Endodermal cell (in vitro differentiated cells): ENCODE measurements at regions not wholly inside any gene's neighbourhood (a gene's known extent, or its start where the extent isn't known, plus 50 kb on each side); places are given as distances from the start of the nearest gene placed in this dataset.

Experiments
- DNase-seq: peaks from one replicate; pipeline ENCODE4 v3.0.0-alpha.2; 2017
- H3K27ac ChIP-seq: 2 replicates; pipeline ENCODE4 v1.5.1; 2013; ENCODE audit warnings: mild to moderate bottlenecking, low read depth, low read length, moderate library complexity
- H3K27me3 ChIP-seq: 2 replicates; pipeline ENCODE4 v1.6.1; 2013; ENCODE audit warnings: mild to moderate bottlenecking, low read length, moderate library complexity; ENCODE audit not compliant: insufficient read depth, control insufficient read depth, poor library complexity, severe bottlenecking
- H3K36me3 ChIP-seq: 2 replicates; pipeline ENCODE4 v1.7.0; 2013; ENCODE audit warnings: mild to moderate bottlenecking, low read length, moderate library complexity; ENCODE audit not compliant: control insufficient read depth, insufficient read depth
- H3K4me1 ChIP-seq: one replicate; pipeline ENCODE4 v1.7.0; 2013; ENCODE audit warnings: low read length; ENCODE audit not compliant: control insufficient read depth, insufficient read depth
- H3K4me3 ChIP-seq: 2 replicates; pipeline ENCODE4 v1.5.1; 2013; ENCODE audit warnings: mild to moderate bottlenecking, low read length, moderate library complexity
- H3K9ac ChIP-seq: 2 replicates; pipeline ENCODE4 v1.6.1; 2013; ENCODE audit warnings: mild to moderate bottlenecking, low read length, moderate library complexity; ENCODE audit not compliant: poor library complexity, severe bottlenecking; ENCODE audit errors: extremely low read depth
- H3K9me3 ChIP-seq: 2 replicates; pipeline ENCODE4 v1.6.1; 2013; ENCODE audit warnings: mild to moderate bottlenecking, low read length, moderate library complexity; ENCODE audit not compliant: control insufficient read depth
- H3K27ac Mint-ChIP-seq: 2 replicates; pipeline ENCODE4 v1.8.0; 2020; ENCODE audit warnings: mixed read lengths
- H3K27me3 Mint-ChIP-seq: 2 replicates; pipeline ENCODE4 v1.8.0; 2021; ENCODE audit warnings: mild to moderate bottlenecking, mixed read lengths; ENCODE audit not compliant: insufficient read depth
- H3K36me3 Mint-ChIP-seq: 2 replicates; pipeline ENCODE4 v1.8.0; 2020; ENCODE audit warnings: low read depth, mixed read lengths
- H3K4me1 Mint-ChIP-seq: 2 replicates; pipeline ENCODE4 v1.8.0; 2020; ENCODE audit warnings: mixed read lengths
- H3K4me3 Mint-ChIP-seq: 2 replicates; pipeline ENCODE4 v1.8.0; 2020; ENCODE audit warnings: mild to moderate bottlenecking, moderate library complexity, mixed read lengths
- H3K9me3 Mint-ChIP-seq: 2 replicates; pipeline ENCODE4 v1.8.0; 2020; ENCODE audit warnings: mild to moderate bottlenecking, mixed read lengths
- WGBS, 2 experiments: methylation state at CpG; one replicate each; pipeline versions ENCODE4 v1.1.5 to v1.1.7; 2013; ENCODE audit warnings: missing lambda C conversion rate in 2 of 2, mixed read lengths in 1 of 2; ENCODE audit not compliant: insufficient coverage in 1 of 2, insufficient read length in 1 of 2; 5-methylcytosine and 5-hydroxymethylcytosine counted together
- TF ChIP-seq, protein P1 (sequence below): fragments of 200-600 bp; sonication (generic); conservative IDR thresholded peaks from 2 replicates; pipeline ENCODE4 v1.5.0; 2021; ENCODE audit warnings: antibody characterized with exemption, mild to moderate bottlenecking

DNA sequence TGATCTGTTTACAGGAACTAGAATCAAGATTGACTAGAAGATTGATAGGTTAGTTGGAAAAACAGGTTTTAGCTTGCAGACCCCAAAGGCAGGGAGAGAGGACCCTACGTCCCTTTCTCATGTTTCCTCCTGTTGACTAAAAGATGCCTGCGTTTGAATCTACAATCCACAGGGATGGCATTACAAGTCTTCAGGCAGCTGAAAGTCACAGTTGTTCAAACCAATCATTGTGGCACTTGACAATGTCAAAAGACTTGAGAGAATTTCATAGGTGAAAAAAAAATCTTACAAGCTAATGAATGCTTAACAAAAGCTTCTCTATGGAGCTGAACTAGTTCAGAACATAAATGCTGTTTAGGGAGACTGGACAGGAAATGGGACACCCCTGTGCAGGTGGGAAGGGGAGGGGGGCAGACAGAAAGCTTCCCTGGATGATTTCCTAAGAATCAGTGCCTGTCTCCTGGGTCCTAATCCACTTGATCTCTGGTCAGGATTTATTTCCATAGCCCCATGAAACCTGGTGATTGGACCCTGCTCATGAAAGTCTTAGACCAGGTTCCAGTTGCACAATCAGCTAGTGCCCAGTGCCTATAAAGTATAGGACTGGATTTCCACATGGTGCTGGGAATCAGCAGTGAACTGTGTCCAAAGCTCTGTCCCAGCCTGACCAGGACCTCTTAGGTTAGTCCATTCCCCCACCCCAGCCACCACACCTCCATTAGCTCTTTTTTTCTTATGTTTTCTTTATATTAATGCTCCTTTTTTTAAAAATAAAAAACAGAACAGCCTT is 91.6 kb upstream of the BCAR3 start:
- H3K9me3 Mint-ChIP-seq = no peaks in the 10 kb centered on the region
- H3K27me3 Mint-ChIP-seq = no peaks in the 10 kb centered on the region

DNA sequence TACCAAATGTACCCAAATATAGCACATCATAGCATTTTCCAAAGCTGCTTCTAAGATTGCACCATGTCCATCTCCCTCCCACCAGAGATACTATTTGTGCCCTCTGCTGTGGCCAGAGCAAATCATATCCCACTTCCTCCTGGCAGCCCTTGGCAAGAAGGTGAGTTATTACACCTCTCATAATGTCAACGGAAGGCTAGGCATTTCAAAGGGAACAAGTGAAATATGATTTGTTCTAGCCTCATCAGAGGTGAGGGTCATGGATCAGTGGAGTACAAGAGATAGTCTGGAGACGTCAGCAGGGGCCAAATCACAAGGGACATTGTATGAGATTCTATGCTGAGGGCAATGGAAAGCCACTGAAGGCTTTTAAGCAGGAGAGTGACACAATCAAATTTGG is 90.2 kb upstream of the BCAR3 start:
- H3K4me1 ChIP-seq = peaks cover 23% of the 10 kb centered on the region
- no peaks in the 10 kb centered on the region for H3K36me3 ChIP-seq
- no peak overlapping the region for H3K27ac Mint-ChIP-seq
- 84 to 89% methylated on average over 2 of the region's 2 CpGs for WGBS, 2 experiments
- no peaks in the 10 kb centered on the region for H3K36me3 Mint-ChIP-seq
- peak; percentile 7 for DNase-seq
- H3K9me3 Mint-ChIP-seq = no peaks in the 10 kb centered on the region
- no peak overlapping the region for H3K4me3 ChIP-seq
- no peak overlapping the region for H3K4me3 Mint-ChIP-seq
- peaks cover 28% of the 10 kb centered on the region for H3K4me1 Mint-ChIP-seq
- no peak overlapping the region for H3K27ac ChIP-seq
- TF ChIP-seq, protein P1, sequence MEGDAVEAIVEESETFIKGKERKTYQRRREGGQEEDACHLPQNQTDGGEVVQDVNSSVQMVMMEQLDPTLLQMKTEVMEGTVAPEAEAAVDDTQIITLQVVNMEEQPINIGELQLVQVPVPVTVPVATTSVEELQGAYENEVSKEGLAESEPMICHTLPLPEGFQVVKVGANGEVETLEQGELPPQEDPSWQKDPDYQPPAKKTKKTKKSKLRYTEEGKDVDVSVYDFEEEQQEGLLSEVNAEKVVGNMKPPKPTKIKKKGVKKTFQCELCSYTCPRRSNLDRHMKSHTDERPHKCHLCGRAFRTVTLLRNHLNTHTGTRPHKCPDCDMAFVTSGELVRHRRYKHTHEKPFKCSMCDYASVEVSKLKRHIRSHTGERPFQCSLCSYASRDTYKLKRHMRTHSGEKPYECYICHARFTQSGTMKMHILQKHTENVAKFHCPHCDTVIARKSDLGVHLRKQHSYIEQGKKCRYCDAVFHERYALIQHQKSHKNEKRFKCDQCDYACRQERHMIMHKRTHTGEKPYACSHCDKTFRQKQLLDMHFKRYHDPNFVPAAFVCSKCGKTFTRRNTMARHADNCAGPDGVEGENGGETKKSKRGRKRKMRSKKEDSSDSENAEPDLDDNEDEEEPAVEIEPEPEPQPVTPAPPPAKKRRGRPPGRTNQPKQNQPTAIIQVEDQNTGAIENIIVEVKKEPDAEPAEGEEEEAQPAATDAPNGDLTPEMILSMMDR = no peak
- no peaks in the 10 kb centered on the region for H3K27me3 ChIP-seq
- no peak overlapping the region for H3K9ac ChIP-seq
- H3K27me3 Mint-ChIP-seq = no peaks in the 10 kb centered on the region
- no peaks in the 10 kb centered on the region for H3K9me3 ChIP-seq

More for the DNA sequence above, 91.6 kb upstream of the BCAR3 start:
- no peaks in the 10 kb centered on the region for H3K27me3 ChIP-seq
- no peaks in the 10 kb centered on the region for H3K9me3 ChIP-seq
- 87 to 93% methylated on average over 2 of the region's 2 CpGs for WGBS, 2 experiments
- H3K27ac ChIP-seq = no peak overlapping the region
- peaks cover 15% of the 10 kb centered on the region for H3K4me1 ChIP-seq
- DNase-seq = peak; percentile 10
- H3K4me3 ChIP-seq = no peak overlapping the region
- Mint-ChIP-seq H3K4me3 (no peak overlapping the region), H3K27ac (no peak overlapping the region), H3K36me3 (no peaks in the 10 kb centered on the region), H3K4me1 (peaks cover 18% of the 10 kb centered on the region)
- no peaks in the 10 kb centered on the region for H3K36me3 ChIP-seq
- H3K9ac ChIP-seq = no peak overlapping the region
- TF ChIP-seq, protein P1 = no peak

DNA sequence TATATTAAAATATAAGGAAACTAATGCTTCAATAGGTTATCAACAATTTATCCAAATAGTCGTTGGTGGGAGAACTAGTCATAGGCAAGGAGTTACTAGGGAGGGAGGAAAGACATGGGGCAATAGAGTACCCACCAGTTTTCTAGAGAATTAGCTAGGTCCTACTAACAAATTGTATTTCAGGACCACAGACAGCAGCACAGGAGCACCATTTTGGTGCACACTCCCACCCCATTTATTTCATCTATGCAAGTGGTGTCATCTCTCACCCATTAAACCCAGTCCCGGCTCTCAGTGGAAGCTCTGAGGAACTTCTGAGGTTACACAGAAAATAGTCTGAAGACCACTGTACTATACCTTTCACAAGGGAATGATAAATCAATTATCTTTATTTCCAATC is 89.0 kb upstream of the BCAR3 start:
- TF ChIP-seq, protein P1 = no peak
- 67 to 78% methylated on average over 1 to 2 of the region's 2 CpGs for WGBS, 2 experiments
- H3K27me3 Mint-ChIP-seq = no peaks in the 10 kb centered on the region
- Histone ChIP-seq H3K27me3 (no peaks in the 10 kb centered on the region), H3K4me1 (peaks cover 28% of the 10 kb centered on the region), H3K9ac (no peak overlapping the region), H3K36me3 (no peaks in the 10 kb centered on the region), H3K9me3 (no peaks in the 10 kb centered on the region), H3K4me3 (no peak overlapping the region), H3K27ac (no peak overlapping the region)
- DNase-seq = peak; percentile 69
- no peaks in the 10 kb centered on the region for H3K36me3 Mint-ChIP-seq
- no peaks in the 10 kb centered on the region for H3K9me3 Mint-ChIP-seq
- H3K4me1 Mint-ChIP-seq = peaks cover 38% of the 10 kb centered on the region
- no peak overlapping the region for H3K4me3 Mint-ChIP-seq
- no peak overlapping the region for H3K27ac Mint-ChIP-seq
